MM.1S (cell line): ENCODE measurements at regions not wholly inside any gene's neighbourhood (a gene's known extent, or its start where the extent isn't known, plus 50 kb on each side); places are given as distances from the start of the nearest gene placed in this dataset.

Experiments
- DNase-seq: peaks from one replicate; pipeline ENCODE4 v3.0.0-alpha.2; 2015
- H2AFZ ChIP-seq: fragments of 300-600 bp; sonication (generic); 2 replicates; pipeline ENCODE4 v1.6.0; 2016; ENCODE audit warnings: antibody characterized with exemption, low read length
- H3F3A ChIP-seq: fragments of 300-600 bp; sonication (generic); 2 replicates; pipeline ENCODE4 v1.6.1; 2016; ENCODE audit warnings: mild to moderate bottlenecking, antibody characterized with exemption, low read length, moderate library complexity, mixed read lengths; ENCODE audit not compliant: insufficient read depth
- H3K27ac ChIP-seq: fragments of 300-600 bp; sonication (generic); 2 replicates; pipeline ENCODE4 v1.5.1; 2016; ENCODE audit warnings: mild to moderate bottlenecking, low read length
- H3K27me3 ChIP-seq: fragments of 300-600 bp; sonication (generic); replicated peaks from 2 replicates; pipeline ENCODE4 v1.6.0; 2016; ENCODE audit warnings: low read length; ENCODE audit not compliant: insufficient read depth
- H3K36me3 ChIP-seq: fragments of 300-600 bp; sonication (generic); replicated peaks from 2 replicates; pipeline ENCODE4 v1.6.1; 2016; ENCODE audit warnings: mild to moderate bottlenecking, low read length, mixed read lengths; ENCODE audit not compliant: insufficient read depth
- H3K4me1 ChIP-seq: fragments of 300-600 bp; sonication (generic); 2 replicates; pipeline ENCODE4 v1.6.1; 2016; ENCODE audit warnings: low read length, mixed read lengths
- H3K4me2 ChIP-seq: fragments of 300-600 bp; sonication (generic); 2 replicates; pipeline ENCODE4 v1.6.0; 2016; ENCODE audit warnings: low read depth, low read length
- H3K4me3 ChIP-seq: fragments of 300-600 bp; sonication (generic); 2 replicates; pipeline ENCODE4 v1.5.1; 2016; ENCODE audit warnings: low read length, mixed read lengths
- H3K79me2 ChIP-seq: fragments of 300-600 bp; sonication (generic); 2 replicates; pipeline ENCODE4 v1.6.1; 2016; ENCODE audit warnings: mixed run types, low read length, mixed read lengths
- H3K9ac ChIP-seq: fragments of 300-600 bp; sonication (generic); 2 replicates; pipeline ENCODE4 v1.6.1; 2016; ENCODE audit warnings: low read length, mixed read lengths
- H3K9me2 ChIP-seq: fragments of 300-600 bp; sonication (generic); replicated peaks from 2 replicates; pipeline ENCODE4 v1.6.1; 2016; ENCODE audit warnings: mild to moderate bottlenecking, low read length, mixed read lengths; ENCODE audit not compliant: insufficient read depth
- H3K9me3 ChIP-seq: fragments of 300-600 bp; sonication (generic); replicated peaks from 2 replicates; pipeline ENCODE4 v1.6.1; 2016; ENCODE audit warnings: mild to moderate bottlenecking, low read length, mixed read lengths; ENCODE audit not compliant: insufficient read depth
- H4K20me1 ChIP-seq: fragments of 300-600 bp; sonication (generic); 2 replicates; pipeline ENCODE4 v1.6.1; 2016; ENCODE audit warnings: mild to moderate bottlenecking, low read length, moderate library complexity, mixed read lengths; ENCODE audit not compliant: insufficient read depth
- CTCF ChIP-seq: fragments of 300-600 bp; sonication (generic); IDR thresholded peaks from 2 replicates; pipeline ENCODE4 v1.5.1; 2016; ENCODE audit warnings: antibody characterized with exemption, low read length, mixed read lengths
- EZH2 ChIP-seq: fragments of 300-600 bp; sonication (generic); optimal IDR thresholded peaks from 2 replicates; pipeline ENCODE3; 2017; ENCODE audit warnings: low read depth, mild to moderate bottlenecking, antibody characterized with exemption, low read length, mixed read lengths
- EZH2phosphoT487 ChIP-seq: fragments of 300-600 bp; sonication (generic); IDR thresholded peaks from 2 replicates; pipeline ENCODE4 v1.6.1; 2018; ENCODE audit warnings: antibody characterized with exemption, low read length

- Histone ChIP-seq H3K79me2 (no peaks in the 10 kb centered on the region), H3K4me2 (no peak overlapping the region), H3F3A (no peaks in the 10 kb centered on the region), H3K4me1 (no peaks in the 10 kb centered on the region), H3K36me3 (no peaks in the 10 kb centered on the region), H2AFZ (no peak overlapping the region), H3K27ac (no peak overlapping the region), H3K4me3 (no peak overlapping the region), H3K9me3 (no peaks in the 10 kb centered on the region), H3K27me3 (no peaks in the 10 kb centered on the region), H4K20me1 (no peaks in the 10 kb centered on the region), H3K9me2 (no peaks in the 10 kb centered on the region), H3K9ac (no peak overlapping the region)
- no peak for DNase-seq
- TF ChIP-seq CTCF (no peak), EZH2 (no peak), EZH2phosphoT487 (no peak)
Observed at GRCh38 chr1:193681422-193681821, 495.0 kb upstream of the B3GALT2 start.

GRCh38 chr1:193680924-193681316 is 494.5 kb upstream of the B3GALT2 start:
- H3K9me2 ChIP-seq, result no peaks in the 10 kb centered on the region
- no peaks in the 10 kb centered on the region for H3K4me1 ChIP-seq
- no peaks in the 10 kb centered on the region for H3K36me3 ChIP-seq
- TF ChIP-seq EZH2phosphoT487 (no peak), CTCF (no peak), EZH2 (no peak)
- no peak for DNase-seq
- no peaks in the 10 kb centered on the region for H3K27me3 ChIP-seq
- no peaks in the 10 kb centered on the region for H3K79me2 ChIP-seq
- no peak overlapping the region for H3K4me2 ChIP-seq
- no peaks in the 10 kb centered on the region for H3F3A ChIP-seq
- no peak overlapping the region for H2AFZ ChIP-seq
- no peak overlapping the region for H3K4me3 ChIP-seq
- no peak overlapping the region for H3K27ac ChIP-seq
- no peak overlapping the region for H3K9ac ChIP-seq
- no peaks in the 10 kb centered on the region for H3K9me3 ChIP-seq
- no peaks in the 10 kb centered on the region for H4K20me1 ChIP-seq

GRCh38 chr1:193680247-193680923 is 494.0 kb upstream of the B3GALT2 start:
- no peak for DNase-seq
- Histone ChIP-seq H2AFZ (no peak overlapping the region), H3F3A (no peaks in the 10 kb centered on the region), H3K4me2 (no peak overlapping the region), H3K36me3 (no peaks in the 10 kb centered on the region), H3K4me1 (no peaks in the 10 kb centered on the region), H4K20me1 (no peaks in the 10 kb centered on the region), H3K4me3 (no peak overlapping the region), H3K9ac (no peak overlapping the region), H3K27ac (no peak overlapping the region), H3K79me2 (no peaks in the 10 kb centered on the region), H3K9me2 (no peaks in the 10 kb centered on the region), H3K27me3 (no peaks in the 10 kb centered on the region), H3K9me3 (no peaks in the 10 kb centered on the region)
- no peak for TF ChIP-seq EZH2
- TF ChIP-seq EZH2phosphoT487, result no peak
- no peak for TF ChIP-seq CTCF
